ENCODE measurements at regions not wholly inside any gene's neighbourhood (a gene's known extent, or its start where the extent isn't known, plus 50 kb on each side); places are given as distances from the start of the nearest gene placed in this dataset.

- Histone ChIP-seq H3K9me3 (ENCODE audit: control insufficient read depth, low read length) (no peaks in the 10 kb centered on the region), H3K4me3 (ENCODE audit: low read length) (no peak overlapping the region), H3K27ac (ENCODE audit: low read length) (no peak overlapping the region), H3K27me3 (ENCODE audit: control insufficient read depth, insufficient read depth) (no peaks in the 10 kb centered on the region), H3K4me1 (ENCODE audit: control insufficient read depth, insufficient read depth, low read length) (no peaks in the 10 kb centered on the region)
- no peak for ATAC-seq
- intact Hi-C loops (cut with DNase I), result no loop called here
- WGBS, result 57% methylated on average over 1 of the region's 1 CpG
- DNase-seq, result no peak
Measured at GRCh38 chr18:68233018-68233417, 481.9 kb downstream of the TMX3 start.

- ATAC-seq (no peak), DNase-seq (no peak)
- intact Hi-C loops (cut with DNase I), result no loop called here
- no peaks in the 10 kb centered on the region for H3K9me3 ChIP-seq (ENCODE audit: control insufficient read depth, low read length)
- no peak overlapping the region for H3K27ac ChIP-seq (ENCODE audit: low read length)
- H3K27me3 ChIP-seq (ENCODE audit: control insufficient read depth, insufficient read depth), result no peaks in the 10 kb centered on the region
- no peak overlapping the region for H3K4me3 ChIP-seq (ENCODE audit: low read length)
- no peaks in the 10 kb centered on the region for H3K4me1 ChIP-seq (ENCODE audit: control insufficient read depth, insufficient read depth, low read length)
- 82% methylated on average over 8 of the region's 8 CpGs for WGBS
Measured at GRCh38 chr18:68229351-68229750, 485.6 kb downstream of the TMX3 start.

- Histone ChIP-seq H3K4me1 (ENCODE audit: control insufficient read depth, insufficient read depth, low read length) (no peaks in the 10 kb centered on the region), H3K9me3 (ENCODE audit: control insufficient read depth, low read length) (no peaks in the 10 kb centered on the region), H3K27ac (ENCODE audit: low read length) (no peak overlapping the region), H3K27me3 (ENCODE audit: control insufficient read depth, insufficient read depth) (no peaks in the 10 kb centered on the region), H3K4me3 (ENCODE audit: low read length) (no peak overlapping the region)
- WGBS, result 46% methylated on average over 1 of the region's 1 CpG
- intact Hi-C loops (cut with DNase I), result no loop called here
- DNase-seq, result no peak
- no peak for ATAC-seq
Measured at GRCh38 chr18:68221111-68221724, 493.7 kb downstream of the TMX3 start.

GRCh38 chr18:68220458-68220857 is 494.4 kb downstream of the TMX3 start:
- ATAC-seq (no peak), DNase-seq (no peak)
- Histone ChIP-seq H3K4me1 (ENCODE audit: control insufficient read depth, insufficient read depth, low read length) (no peaks in the 10 kb centered on the region), H3K27ac (ENCODE audit: low read length) (peak overlapping the region; percentile 24), H3K9me3 (ENCODE audit: control insufficient read depth, low read length) (no peaks in the 10 kb centered on the region), H3K27me3 (ENCODE audit: control insufficient read depth, insufficient read depth) (no peaks in the 10 kb centered on the region), H3K4me3 (ENCODE audit: low read length) (no peak overlapping the region)
- WGBS, result 87% methylated on average over 2 of the region's 2 CpGs
- intact Hi-C loops (cut with DNase I), result no loop called here

- no peaks in the 10 kb centered on the region for H3K27me3 ChIP-seq (ENCODE audit: control insufficient read depth, insufficient read depth)
- no peaks in the 10 kb centered on the region for H3K4me1 ChIP-seq (ENCODE audit: control insufficient read depth, insufficient read depth, low read length)
- DNase-seq (no peak), ATAC-seq (peak; percentile 36 to 41)
- no peaks in the 10 kb centered on the region for H3K9me3 ChIP-seq (ENCODE audit: control insufficient read depth, low read length)
- intact Hi-C loops (cut with DNase I), result no loop called here
- no peak overlapping the region for H3K4me3 ChIP-seq (ENCODE audit: low read length)
- H3K27ac ChIP-seq (ENCODE audit: low read length), result no peak overlapping the region
Measured at GRCh38 chr18:68219872-68220271, 495.0 kb downstream of the TMX3 start.

- H3K4me3 ChIP-seq (ENCODE audit: low read length), result no peak overlapping the region
- intact Hi-C loops (cut with DNase I), result no loop called here
- 60% methylated on average over 2 of the region's 2 CpGs for WGBS
- ATAC-seq, result peak in 1 of 2 donors; percentile 65
- H3K4me1 ChIP-seq (ENCODE audit: control insufficient read depth, insufficient read depth, low read length), result no peaks in the 10 kb centered on the region
- no peak for DNase-seq
- H3K27me3 ChIP-seq (ENCODE audit: control insufficient read depth, insufficient read depth), result no peaks in the 10 kb centered on the region
- no peak overlapping the region for H3K27ac ChIP-seq (ENCODE audit: low read length)
- H3K9me3 ChIP-seq (ENCODE audit: control insufficient read depth, low read length), result no peaks in the 10 kb centered on the region
Measured at GRCh38 chr18:68219274-68219673, 495.6 kb downstream of the TMX3 start.

- 71% methylated on average over 4 of the region's 4 CpGs for WGBS
- no peaks in the 10 kb centered on the region for H3K9me3 ChIP-seq (ENCODE audit: control insufficient read depth, low read length)
- DNase-seq (no peak), ATAC-seq (no peak)
- H3K4me3 ChIP-seq (ENCODE audit: low read length), result no peak overlapping the region
- H3K27ac ChIP-seq (ENCODE audit: low read length), result no peak overlapping the region
- intact Hi-C loops (cut with DNase I), result no loop called here
- no peaks in the 10 kb centered on the region for H3K27me3 ChIP-seq (ENCODE audit: control insufficient read depth, insufficient read depth)
- H3K4me1 ChIP-seq (ENCODE audit: control insufficient read depth, insufficient read depth, low read length), result no peaks in the 10 kb centered on the region
Measured at GRCh38 chr18:68215931-68216330, 499.0 kb downstream of the TMX3 start.

- Histone ChIP-seq H3K27ac (ENCODE audit: low read length) (no peak overlapping the region), H3K4me3 (ENCODE audit: low read length) (no peak overlapping the region), H3K9me3 (ENCODE audit: control insufficient read depth, low read length) (no peaks in the 10 kb centered on the region), H3K4me1 (ENCODE audit: control insufficient read depth, insufficient read depth, low read length) (no peaks in the 10 kb centered on the region), H3K27me3 (ENCODE audit: control insufficient read depth, insufficient read depth) (no peaks in the 10 kb centered on the region)
- ATAC-seq (no peak), DNase-seq (no peak)
- intact Hi-C loops (cut with DNase I), result no loop called here
- WGBS, result 67% methylated on average over 5 of the region's 5 CpGs
Measured at GRCh38 chr18:68186039-68186438, 528.9 kb downstream of the TMX3 start.

- Histone ChIP-seq H3K4me1 (ENCODE audit: control insufficient read depth, insufficient read depth, low read length) (no peaks in the 10 kb centered on the region), H3K27me3 (ENCODE audit: control insufficient read depth, insufficient read depth) (no peaks in the 10 kb centered on the region), H3K4me3 (ENCODE audit: low read length) (no peak overlapping the region), H3K9me3 (ENCODE audit: control insufficient read depth, low read length) (no peaks in the 10 kb centered on the region), H3K27ac (ENCODE audit: low read length) (no peak overlapping the region)
- DNase-seq (no peak), ATAC-seq (no peak)
- intact Hi-C loops (cut with DNase I), result no loop called here
- WGBS, result 55% methylated on average over 2 of the region's 2 CpGs
Measured at GRCh38 chr18:68181956-68182355, 533.0 kb downstream of the TMX3 start.

GRCh38 chr18:68179811-68180210 is 535.1 kb downstream of the TMX3 start:
- Histone ChIP-seq H3K27me3 (ENCODE audit: control insufficient read depth, insufficient read depth) (no peaks in the 10 kb centered on the region), H3K9me3 (ENCODE audit: control insufficient read depth, low read length) (no peaks in the 10 kb centered on the region), H3K4me1 (ENCODE audit: control insufficient read depth, insufficient read depth, low read length) (no peaks in the 10 kb centered on the region), H3K4me3 (ENCODE audit: low read length) (no peak overlapping the region), H3K27ac (ENCODE audit: low read length) (no peak overlapping the region)
- ATAC-seq (no peak), DNase-seq (no peak)
- 86% methylated on average over 2 of the region's 2 CpGs for WGBS
- intact Hi-C loops (cut with DNase I), result no loop called here

GRCh38 chr18:68178921-68179320 is 536.0 kb downstream of the TMX3 start:
- Histone ChIP-seq H3K27ac (ENCODE audit: low read length) (no peak overlapping the region), H3K27me3 (ENCODE audit: control insufficient read depth, insufficient read depth) (no peaks in the 10 kb centered on the region), H3K4me3 (ENCODE audit: low read length) (no peak overlapping the region), H3K4me1 (ENCODE audit: control insufficient read depth, insufficient read depth, low read length) (no peaks in the 10 kb centered on the region), H3K9me3 (ENCODE audit: control insufficient read depth, low read length) (no peaks in the 10 kb centered on the region)
- intact Hi-C loops (cut with DNase I), result no loop called here
- ATAC-seq (no peak), DNase-seq (no peak)
- WGBS, result 69% methylated on average over 1 of the region's 1 CpG
